IMR-90 (cell line): ENCODE measurements at regions not wholly inside any gene's neighbourhood (a gene's known extent, or its start where the extent isn't known, plus 50 kb on each side); places are given as distances from the start of the nearest gene placed in this dataset.

Experiments used
- ATAC-seq: fragments of 200-7000 bp; cut with Tn5 transposase; 2 replicates; pipeline ENCODE4 v1.9.1; 2020; ENCODE audit warnings: low read depth, mild to moderate bottlenecking, moderate library complexity
- BruUV-seq: library from RNA; stranded (reverse); fragments of 400-500 nt; replicated peaks from 2 replicates; lab custom pipeline; 2021; lab: Mats Ljungman, UMichigan
- CTCF ChIA-PET: fragments of 300-600 bp; formaldehyde crosslinking; extraction: SDS; loops from one replicate; lab custom pipeline; 2021; ENCODE audit warnings: antibody characterized with exemption; lab: Yijun Ruan, JAX
- POLR2A ChIA-PET: fragments of 300-600 bp; sonication (Branson Sonifier 250); formaldehyde crosslinking; loops from one replicate; lab custom pipeline; 2022; ENCODE audit warnings: antibody characterized with exemption; ENCODE audit not compliant: unreplicated experiment; lab: Charles Lee
- DNase-seq: peaks from one replicate; pipeline ENCODE4 v3.0.0; 2013
- H2AFZ ChIP-seq: replicated peaks from 2 replicates; pipeline ENCODE3; 2013; ENCODE audit warnings: low read length, mild to moderate bottlenecking; ENCODE audit not compliant: poor library complexity
- H2AK5ac ChIP-seq: 2 replicates; pipeline ENCODE4 v1.6.1; 2013; ENCODE audit warnings: low read depth, low read length, inconsistent platforms
- H2AK9ac ChIP-seq: replicated peaks from 2 replicates; pipeline ENCODE3; 2013; ENCODE audit warnings: mild to moderate bottlenecking, low read depth, low read length, moderate library complexity; ENCODE audit not compliant: poor library complexity
- H2BK120ac ChIP-seq: 2 replicates; pipeline ENCODE4 v1.6.1; 2013; ENCODE audit warnings: low read depth, low read length, inconsistent platforms
- H2BK15ac ChIP-seq: 3 replicates; pipeline ENCODE4 v1.6.1; 2013; ENCODE audit warnings: low read depth, low read length, inconsistent platforms
- H2BK20ac ChIP-seq: 2 replicates; pipeline ENCODE4 v1.6.1; 2013; ENCODE audit warnings: low read depth, mild to moderate bottlenecking, inconsistent platforms, low read length, moderate library complexity
- H2BK5ac ChIP-seq: 2 replicates; pipeline ENCODE4 v1.6.1; 2013; ENCODE audit warnings: mild to moderate bottlenecking, low read depth, low read length, inconsistent platforms; ENCODE audit not compliant: poor library complexity, severe bottlenecking
- H3K14ac ChIP-seq: replicated peaks from 2 replicates; pipeline ENCODE4 v1.6.1; 2013; ENCODE audit warnings: low read depth, low read length, inconsistent platforms
- H3K18ac ChIP-seq: 2 replicates; pipeline ENCODE4 v1.6.1; 2013; ENCODE audit warnings: low read depth, low read length, control low read depth
- H3K23ac ChIP-seq: 2 replicates; pipeline ENCODE4 v1.6.1; 2013; ENCODE audit warnings: low read depth, low read length, inconsistent platforms
- H3K27ac ChIP-seq: 2 replicates; pipeline ENCODE4 v1.5.1; 2013; ENCODE audit warnings: mild to moderate bottlenecking, control low read depth, low read length; ENCODE audit not compliant: insufficient read depth
- H3K27me3 ChIP-seq: 2 replicates; pipeline ENCODE4 v1.6.1; 2013; ENCODE audit warnings: low read length; ENCODE audit not compliant: control insufficient read depth, insufficient read depth
- H3K36me3 ChIP-seq: 2 replicates; pipeline ENCODE4 v1.6.1; 2013; ENCODE audit warnings: low read length, mixed read lengths; ENCODE audit not compliant: control insufficient read depth, insufficient read depth
- H3K4ac ChIP-seq: 2 replicates; pipeline ENCODE4 v1.6.1; 2013; ENCODE audit warnings: low read depth, low read length, inconsistent platforms
- H3K4me1 ChIP-seq: 2 replicates; pipeline ENCODE4 v1.6.1; 2013; ENCODE audit warnings: low read length, mixed read lengths; ENCODE audit not compliant: control insufficient read depth, insufficient read depth
- H3K4me2 ChIP-seq: 2 replicates; pipeline ENCODE4 v1.6.1; 2013; ENCODE audit warnings: low read depth, mild to moderate bottlenecking, control low read depth, low read length, moderate library complexity
- H3K4me3 ChIP-seq: 2 replicates; pipeline ENCODE4 v1.5.1; 2013; ENCODE audit warnings: low read depth, mild to moderate bottlenecking, control low read depth, low read length, moderate library complexity; ENCODE audit not compliant: insufficient read depth
- H3K56ac ChIP-seq: 2 replicates; pipeline ENCODE4 v1.6.1; 2013; ENCODE audit warnings: low read length, inconsistent platforms; ENCODE audit not compliant: insufficient read depth; ENCODE audit errors: extremely low read depth
- H3K79me1 ChIP-seq, 2 experiments: 2 replicates each; pipeline ENCODE4 v1.6.1; 2013; ENCODE audit warnings: low read length in 2 of 2, inconsistent platforms in 1 of 2, low read depth in 1 of 2
- H3K9ac ChIP-seq: 2 replicates; pipeline ENCODE4 v1.6.1; 2013; ENCODE audit warnings: low read depth, low read length, control low read depth
- H3K9me1 ChIP-seq: 2 replicates; pipeline ENCODE4 v1.6.1; 2013; ENCODE audit warnings: low read length, inconsistent platforms; ENCODE audit not compliant: insufficient read depth
- H3K9me3 ChIP-seq: 2 replicates; pipeline ENCODE4 v1.6.1; 2013; ENCODE audit warnings: low read length; ENCODE audit not compliant: control insufficient read depth, insufficient read depth
- H4K20me1 ChIP-seq: 2 replicates; pipeline ENCODE4 v1.6.1; 2013; ENCODE audit warnings: low read length, inconsistent platforms; ENCODE audit not compliant: insufficient read depth
- H4K5ac ChIP-seq: 2 replicates; pipeline ENCODE4 v1.6.1; 2013; ENCODE audit warnings: mild to moderate bottlenecking, low read depth, low read length, control low read depth
- H4K8ac ChIP-seq, 2 experiments: 2 replicates each; pipeline ENCODE4 v1.6.1; 2013; ENCODE audit warnings: low read depth in 2 of 2, low read length in 2 of 2, control low read depth in 1 of 2, inconsistent platforms in 1 of 2
- H4K91ac ChIP-seq: 2 replicates; pipeline ENCODE4 v1.6.1; 2013; ENCODE audit warnings: low read depth, low read length, inconsistent platforms; ENCODE audit not compliant: insufficient read depth
- BHLHE40 ChIP-seq: fragments of 150-350 bp; IDR thresholded peaks from 2 replicates; pipeline ENCODE4 v1.6.1; 2016; ENCODE audit warnings: mild to moderate bottlenecking, low read depth, low read length
- CEBPB ChIP-seq: IDR thresholded peaks from 2 replicates; pipeline ENCODE4 v1.6.1; 2012; ENCODE audit warnings: low read depth, low read length, improper control_type of control experiment
- CHD1 ChIP-seq: IDR thresholded peaks from 2 replicates; pipeline ENCODE4 v1.6.1; 2012; ENCODE audit warnings: low read depth, low read length, improper control_type of control experiment
- CTCF ChIP-seq: conservative IDR thresholded peaks from 2 replicates; pipeline ENCODE4 v1.5.1; 2012; ENCODE audit warnings: mild to moderate bottlenecking, low read depth, low read length, improper control_type of control experiment
- ELK1 ChIP-seq: fragments of 150-350 bp; IDR thresholded peaks from 2 replicates; pipeline ENCODE4 v1.6.1; 2016; ENCODE audit warnings: low read depth, mild to moderate bottlenecking, low read length, moderate library complexity, borderline replicate concordance
- FOS ChIP-seq: fragments of 150-350 bp; IDR thresholded peaks from 2 replicates; pipeline ENCODE4 v1.6.1; 2016; ENCODE audit warnings: low read depth, low read length
- MAFK ChIP-seq: IDR thresholded peaks from 2 replicates; pipeline ENCODE4 v1.6.1; 2012; ENCODE audit warnings: low read depth, low read length, improper control_type of control experiment
- MAZ ChIP-seq: IDR thresholded peaks from 2 replicates; pipeline ENCODE4 v1.6.1; 2012; ENCODE audit warnings: low read depth, mild to moderate bottlenecking, low read length, improper control_type of control experiment, moderate library complexity, borderline replicate concordance
- MXI1 ChIP-seq: IDR thresholded peaks from 2 replicates; pipeline ENCODE4 v1.6.1; 2012; ENCODE audit warnings: low read depth, mild to moderate bottlenecking, low read length, moderate library complexity, borderline replicate concordance
- NFE2L2 ChIP-seq: fragments of 150-350 bp; IDR thresholded peaks from 2 replicates; pipeline ENCODE4 v1.6.1; 2016; ENCODE audit warnings: low read depth, mild to moderate bottlenecking, low read length
- POLR2A ChIP-seq: IDR thresholded peaks from 2 replicates; pipeline ENCODE4 v1.6.1; 2012; ENCODE audit warnings: mild to moderate bottlenecking, low read depth, low read length
- RAD21 ChIP-seq: IDR thresholded peaks from 2 replicates; pipeline ENCODE4 v1.6.1; 2012; ENCODE audit warnings: low read length, improper control_type of control experiment
- RCOR1 ChIP-seq: IDR thresholded peaks from 2 replicates; pipeline ENCODE4 v1.6.1; 2012; ENCODE audit warnings: mild to moderate bottlenecking, low read length, improper control_type of control experiment; ENCODE audit not compliant: insufficient replicate concordance
- RFX5 ChIP-seq: IDR thresholded peaks from 2 replicates; pipeline ENCODE4 v1.8.0; 2012; ENCODE audit warnings: low read depth, mild to moderate bottlenecking, low read length, moderate library complexity
- SMC3 ChIP-seq: fragments of 150-350 bp; IDR thresholded peaks from 2 replicates; pipeline ENCODE4 v1.6.1; 2016; ENCODE audit warnings: low read depth, mild to moderate bottlenecking, antibody characterized with exemption, low read length, moderate library complexity
- USF2 ChIP-seq: fragments of 150-350 bp; IDR thresholded peaks from 2 replicates; pipeline ENCODE4 v1.6.1; 2017; ENCODE audit warnings: mild to moderate bottlenecking, antibody characterized with exemption, low read length, low read depth
- dilution Hi-C: fragments of 300-500 bp; cut with HindIII; formaldehyde crosslinking; loops from one replicate; pipeline ENCODE4 v1.14.3; 2018; ENCODE audit warnings: low sequenced_read_pairs; ENCODE audit not compliant: unreplicated experiment
- in situ Hi-C: fragments of 300-500 bp; cut with MboI; formaldehyde crosslinking; loops from 3 replicates; pipeline ENCODE4 v1.14.3; 2019; ENCODE audit warnings: low sequenced_read_pairs, inconsistent platforms, mixed read lengths
- intact Hi-C: fragments of 100-400 bp; cut with micrococcal nuclease; formaldehyde crosslinking; loops from 2 replicates; pipeline ENCODE4 v1.10.0; 2022

DNA sequence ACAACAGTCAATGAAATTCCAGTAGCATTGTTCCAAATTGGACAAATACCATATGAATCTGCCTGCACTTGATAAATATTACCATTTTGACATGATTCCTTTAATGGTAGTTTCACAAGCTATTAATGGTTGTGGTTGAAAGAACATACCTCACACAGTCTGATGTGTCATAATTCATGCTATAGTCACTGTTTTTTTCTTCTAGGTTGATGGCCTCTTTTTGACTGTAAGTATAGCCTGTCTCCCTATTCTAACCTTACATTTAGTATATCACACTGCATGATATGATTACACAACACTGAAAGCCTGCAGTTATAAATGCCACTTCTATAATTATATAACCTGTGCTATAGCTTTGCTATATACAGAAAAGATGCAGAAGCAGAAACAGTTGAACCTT lies 834.1 kb downstream of the NSUN3 start:
- Histone ChIP-seq H3K27me3 (no peaks in the 10 kb centered on the region), H4K20me1 (no peaks in the 10 kb centered on the region), H3K79me1 (no peaks in the 10 kb centered on the region), H2AFZ (no peak overlapping the region), H4K8ac (no peak overlapping the region), H3K4me2 (no peak overlapping the region), H3K4ac (no peak overlapping the region), H2AK5ac (no peak overlapping the region), H3K14ac (no peak overlapping the region), H3K23ac (no peak overlapping the region), H3K4me1 (no peaks in the 10 kb centered on the region), H3K9me1 (no peaks in the 10 kb centered on the region), H2BK5ac (no peak overlapping the region), H3K27ac (no peak overlapping the region), H3K4me3 (no peak overlapping the region), H2BK20ac (no peak overlapping the region), H4K5ac (no peak overlapping the region), H3K56ac (no peak overlapping the region), H4K91ac (no peak overlapping the region), H3K9me3 (no peaks in the 10 kb centered on the region), H2BK120ac (no peak overlapping the region), H3K18ac (no peak overlapping the region), H3K9ac (no peak overlapping the region), H3K36me3 (no peaks in the 10 kb centered on the region), H2AK9ac (no peak overlapping the region), H2BK15ac (no peak overlapping the region)
- intact Hi-C loops, result no loop called here
- in situ Hi-C loops, result no loop called here
- ChIA-PET POLR2A (no interaction called here), CTCF (no interaction called here)
- TF ChIP-seq MAZ, result no peak
- TF ChIP-seq USF2, result no peak
- TF ChIP-seq CEBPB, result no peak
- no peak for TF ChIP-seq POLR2A
- TF ChIP-seq RAD21, result no peak
- no peak for TF ChIP-seq RFX5
- TF ChIP-seq FOS, result no peak
- TF ChIP-seq SMC3, result no peak
- TF ChIP-seq RCOR1, result no peak
- TF ChIP-seq MXI1, result no peak
- TF ChIP-seq CHD1, result no peak
- TF ChIP-seq MAFK, result no peak
- TF ChIP-seq ELK1, result no peak
- TF ChIP-seq NFE2L2, result no peak
- no peak for TF ChIP-seq CTCF
- no peak for TF ChIP-seq BHLHE40
- dilution Hi-C loops, result no loop called here
- BruUV-seq, result no TSS peak
- no peak for ATAC-seq
- DNase-seq, result no peak
